ENCODE measurements at regions not wholly inside any gene's neighbourhood (a gene's known extent, or its start where the extent isn't known, plus 50 kb on each side); places are given as distances from the start of the nearest gene placed in this dataset.
"Not testable (repeated sequence)": the region's sequence is repeated elsewhere in the genome, so short reads cannot be mapped to it uniquely, and the experiment has no call there.

- H3K79me2 ChIP-seq (ENCODE audit: insufficient read depth); H3K9me3 ChIP-seq; H3F3A ChIP-seq (replicated peaks; ENCODE audit: insufficient read depth); H3K27me3 ChIP-seq (ENCODE audit: insufficient read depth); H4K20me1 ChIP-seq (ENCODE audit: insufficient read depth); H3K9ac ChIP-seq; H3K4me3 ChIP-seq (ENCODE audit: low read depth in 2 of 2, low read length in 1 of 2); DNase-seq; H3K9me2 ChIP-seq; H3K4me1 ChIP-seq (ENCODE audit: control insufficient read depth in 1 of 2, insufficient read depth in 2 of 2, low read depth in 1 of 2, low read length in 1 of 2); H3K27ac ChIP-seq (ENCODE audit: low read depth in 2 of 2, low read length in 1 of 2); H2AFZ ChIP-seq (ENCODE audit: low read depth); H3K36me3 ChIP-seq (replicated peaks in 1 of 2; ENCODE audit: control insufficient read depth in 1 of 2, insufficient read depth in 2 of 2, low read length in 1 of 2); H3K4me2 ChIP-seq; POLR2A ChIA-PET; CTCF ChIA-PET: not testable (repeated sequence)
- WGBS (ENCODE audit: low lambda C conversion rate): 5% methylated on average over 1 of the region's 2 CpGs
Measured at GRCh38 chrX:89973248-89973647, 51.5 kb downstream of the TGIF2LX start.

GRCh38 chrX:90012395-90012794 lies 90.7 kb downstream of the TGIF2LX start:
- no peak for DNase-seq
- Histone ChIP-seq H3K9me2 (no peaks in the 10 kb centered on the region), H3K9ac (no peak overlapping the region), H3K4me2 (no peak overlapping the region), H2AFZ (ENCODE audit: low read depth) (no peak overlapping the region), H3K79me2 (ENCODE audit: insufficient read depth) (no peaks in the 10 kb centered on the region), H3K36me3 (replicated peaks in 1 of 2; ENCODE audit: control insufficient read depth in 1 of 2, insufficient read depth in 2 of 2, low read length in 1 of 2) (no peaks in the 10 kb centered on the region), H3K4me1 (ENCODE audit: control insufficient read depth in 1 of 2, insufficient read depth in 2 of 2, low read depth in 1 of 2, low read length in 1 of 2) (no peaks in the 10 kb centered on the region), H3K27ac (ENCODE audit: low read depth in 2 of 2, low read length in 1 of 2) (no peak overlapping the region), H3F3A (replicated peaks; ENCODE audit: insufficient read depth) (no peaks in the 10 kb centered on the region), H4K20me1 (ENCODE audit: insufficient read depth) (no peaks in the 10 kb centered on the region), H3K4me3 (ENCODE audit: low read depth in 2 of 2, low read length in 1 of 2) (no peak overlapping the region), H3K9me3 (no peaks in the 10 kb centered on the region), H3K27me3 (ENCODE audit: insufficient read depth) (no peaks in the 10 kb centered on the region)
- WGBS (ENCODE audit: low lambda C conversion rate): 0% methylated on average over 2 of the region's 2 CpGs
- POLR2A ChIA-PET: no interaction called here
- CTCF ChIA-PET: no interaction called here
- TF ChIP-seq REST (IDR thresholded peaks at IDR 0.05; ENCODE audit: low read depth, low read length) (no peak), YY1 (IDR thresholded peaks at IDR 0.05; ENCODE audit: low read depth) (no peak), MAX (IDR thresholded peaks at IDR 0.05; ENCODE audit: low read depth) (no peak), SMC3 (IDR thresholded peaks at IDR 0.05; ENCODE audit: low read depth, low read length) (no peak), RFX5 (IDR thresholded peaks at IDR 0.05; ENCODE audit: low read length) (no peak)

- CTCF ChIA-PET: no interaction called here
- no peaks in the 10 kb centered on the region for H3K9me2 ChIP-seq
- 2% methylated on average over 1 of the region's 1 CpG for WGBS (ENCODE audit: low lambda C conversion rate)
- TF ChIP-seq NFIC (IDR thresholded peaks at IDR 0.05; ENCODE audit: borderline replicate concordance) (no peak), EZH2phosphoT487 (IDR thresholded peaks at IDR 0.05; ENCODE audit: borderline replicate concordance, low read depth) (no peak), TAF1 (IDR thresholded peaks at IDR 0.05; ENCODE audit: borderline replicate concordance, low read depth, low read length) (no peak), MXI1 (IDR thresholded peaks at IDR 0.05; ENCODE audit: low read depth, low read length) (no peak), NRF1 (IDR thresholded peaks at IDR 0.05; ENCODE audit: low read depth, low read length) (no peak), GABPA (IDR thresholded peaks at IDR 0.05; ENCODE audit: low read depth) (no peak), EP300 (IDR thresholded peaks at IDR 0.05; ENCODE audit: borderline replicate concordance in 1 of 2, low read depth in 1 of 2, low read length in 1 of 2) (no peak), FOSL2 (IDR thresholded peaks at IDR 0.05; ENCODE audit: borderline replicate concordance, low read depth) (no peak), MEF2A (IDR thresholded peaks at IDR 0.05; ENCODE audit: borderline replicate concordance, low read depth) (no peak), USF2 (IDR thresholded peaks at IDR 0.05; ENCODE audit: borderline replicate concordance, low read depth, low read length) (no peak), REST (IDR thresholded peaks at IDR 0.05; ENCODE audit: low read depth, low read length) (no peak)
Measured at GRCh38 chrX:90026730-90027129, 105.0 kb downstream of the TGIF2LX start.

More at GRCh38 chrX:90026730-90027129, 105.0 kb downstream of the TGIF2LX start:
- no peaks in the 10 kb centered on the region for H3K27me3 ChIP-seq (ENCODE audit: insufficient read depth)
- no peak overlapping the region for H3K4me3 ChIP-seq (ENCODE audit: low read depth in 2 of 2, low read length in 1 of 2)
- POLR2A ChIA-PET: no interaction called here
- H3K9me3 ChIP-seq: no peaks in the 10 kb centered on the region
- no peak overlapping the region for H3K9ac ChIP-seq
- H3K79me2 ChIP-seq (ENCODE audit: insufficient read depth): no peaks in the 10 kb centered on the region
- no peaks in the 10 kb centered on the region for H4K20me1 ChIP-seq (ENCODE audit: insufficient read depth)
- no peak overlapping the region for H3K4me2 ChIP-seq
- DNase-seq: no peak
- no peaks in the 10 kb centered on the region for H3K36me3 ChIP-seq (replicated peaks in 1 of 2; ENCODE audit: control insufficient read depth in 1 of 2, insufficient read depth in 2 of 2, low read length in 1 of 2)
- no peaks in the 10 kb centered on the region for H3F3A ChIP-seq (replicated peaks; ENCODE audit: insufficient read depth)
- no peak overlapping the region for H2AFZ ChIP-seq (ENCODE audit: low read depth)
- no peak overlapping the region for H3K27ac ChIP-seq (ENCODE audit: low read depth in 2 of 2, low read length in 1 of 2)
- H3K4me1 ChIP-seq (ENCODE audit: control insufficient read depth in 1 of 2, insufficient read depth in 2 of 2, low read depth in 1 of 2, low read length in 1 of 2): no peaks in the 10 kb centered on the region
